GM19397 (cell line): ENCODE measurements at regions not wholly inside any gene's neighbourhood (a gene's known extent, or its start where the extent isn't known, plus 50 kb on each side); places are given as distances from the start of the nearest gene placed in this dataset.
"Not testable (repeated sequence)": the region's sequence is repeated elsewhere in the genome, so short reads cannot be mapped to it uniquely, and the experiment has no call there.

Experiments used
- ATAC-seq: cut with Tn5 transposase; IDR thresholded peaks from one replicate; pipeline ENCODE4 v1.9.1; 2021; ENCODE audit warnings: mild to moderate bottlenecking, moderate library complexity; ENCODE audit not compliant: unreplicated experiment

- no peak for ATAC-seq
Observed at GRCh38 chr2:51335087-51336058, 303.4 kb upstream of the NRXN1 start.

DNA sequence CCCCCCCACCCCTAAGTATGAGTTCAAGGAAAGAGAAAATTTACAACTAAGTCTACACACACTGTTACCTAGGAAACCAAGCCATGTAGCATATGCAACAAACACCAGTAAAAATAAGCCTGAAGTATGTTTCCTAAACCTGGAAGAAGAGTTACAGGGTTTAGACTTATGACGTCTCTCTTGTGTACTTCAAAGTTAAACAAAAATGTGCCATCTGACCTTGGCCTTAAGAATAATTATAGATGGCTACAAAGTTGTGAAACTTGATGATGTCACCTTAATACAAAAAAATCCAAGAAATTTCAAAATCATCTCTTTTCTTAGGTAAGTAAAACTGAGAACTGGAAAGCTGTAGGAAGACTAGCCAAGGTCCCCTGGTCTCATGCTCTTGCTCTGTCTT lies 297.6 kb upstream of the NRXN1 start:
- no peak for ATAC-seq

DNA sequence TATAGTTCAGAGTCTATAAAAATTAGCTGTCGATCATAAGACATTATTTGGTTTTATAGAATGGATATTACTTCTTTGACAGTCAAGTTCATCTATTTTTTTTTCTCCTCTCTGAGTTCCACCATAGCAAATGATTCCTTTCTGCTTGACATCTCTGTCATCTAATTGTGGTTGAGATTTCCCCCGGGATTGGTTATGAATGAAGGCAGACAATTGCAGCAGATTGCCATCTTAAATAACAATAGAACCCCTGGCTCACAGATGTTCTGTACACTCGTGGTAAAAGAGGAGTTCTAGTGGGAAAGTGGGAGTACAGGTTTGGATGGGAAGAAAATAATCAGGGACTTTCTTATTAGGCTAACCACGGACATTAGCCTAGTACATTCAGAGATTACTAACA lies 292.1 kb upstream of the NRXN1 start:
- ATAC-seq: no peak

- no peak for ATAC-seq
Observed at GRCh38 chr2:51322613-51323012, 290.7 kb upstream of the NRXN1 start.

DNA sequence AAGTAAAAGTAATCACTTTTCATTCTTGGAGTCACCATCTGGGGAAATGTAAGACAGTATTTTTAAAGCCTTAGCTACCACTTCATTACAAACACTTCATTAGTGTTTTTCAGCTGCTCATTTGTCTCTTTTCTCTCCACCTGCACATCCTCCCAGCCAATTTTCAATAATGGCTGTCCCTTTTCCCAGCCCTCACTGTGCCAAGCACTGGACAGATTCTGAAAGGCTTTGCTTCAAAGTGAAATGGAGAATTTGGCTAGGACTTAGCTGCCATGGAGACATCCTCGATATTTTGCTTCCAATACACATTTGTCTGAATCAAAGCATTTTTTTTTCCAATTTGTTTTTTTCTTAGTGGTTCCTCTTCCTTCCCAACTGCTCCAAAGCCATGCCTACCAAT lies 272.4 kb upstream of the NRXN1 start:
- ATAC-seq: no peak

DNA sequence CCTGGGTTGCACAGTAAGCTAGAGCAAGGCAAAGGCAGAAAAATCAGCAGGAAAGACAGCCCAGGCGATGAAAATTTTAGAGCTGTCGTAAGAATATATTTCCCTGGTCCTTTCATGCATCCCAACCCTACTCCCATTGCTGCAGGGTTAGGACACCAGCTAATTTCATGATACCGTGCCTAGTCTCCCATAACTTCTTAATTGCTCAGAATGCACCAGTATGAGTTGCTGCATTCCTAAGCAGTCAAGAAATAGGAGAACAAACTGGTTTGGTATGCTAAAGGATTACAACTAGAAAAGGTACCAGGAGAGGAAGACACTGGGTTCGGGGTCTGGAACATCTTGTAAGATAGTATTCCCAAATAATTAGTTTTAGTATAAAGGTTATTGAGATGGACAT lies 269.4 kb upstream of the NRXN1 start:
- ATAC-seq: no peak

DNA sequence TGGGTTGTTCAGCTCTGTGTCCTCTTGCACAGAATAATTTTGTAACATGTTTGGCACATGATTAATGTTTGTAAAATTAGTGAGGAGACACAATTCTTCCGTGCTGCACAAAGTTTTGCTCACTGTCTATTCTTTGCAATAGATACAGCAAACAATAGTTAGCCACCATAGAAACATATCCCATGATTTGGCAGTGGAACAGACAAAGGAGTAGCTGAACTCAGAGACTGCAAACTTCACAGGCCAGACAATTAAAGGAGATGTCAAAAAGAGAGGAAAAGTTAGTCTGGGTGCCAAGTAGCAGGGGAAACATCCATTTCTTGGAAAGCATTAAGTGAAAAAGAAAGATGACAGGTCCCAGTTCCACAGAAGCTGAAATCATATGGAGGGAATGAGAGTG lies 267.4 kb upstream of the NRXN1 start:
- ATAC-seq: no peak

GRCh38 chr2:51297488-51297887 lies 265.6 kb upstream of the NRXN1 start:
- no peak for ATAC-seq

- no peak for ATAC-seq
Observed at GRCh38 chr2:51293566-51294200, 261.8 kb upstream of the NRXN1 start.

DNA sequence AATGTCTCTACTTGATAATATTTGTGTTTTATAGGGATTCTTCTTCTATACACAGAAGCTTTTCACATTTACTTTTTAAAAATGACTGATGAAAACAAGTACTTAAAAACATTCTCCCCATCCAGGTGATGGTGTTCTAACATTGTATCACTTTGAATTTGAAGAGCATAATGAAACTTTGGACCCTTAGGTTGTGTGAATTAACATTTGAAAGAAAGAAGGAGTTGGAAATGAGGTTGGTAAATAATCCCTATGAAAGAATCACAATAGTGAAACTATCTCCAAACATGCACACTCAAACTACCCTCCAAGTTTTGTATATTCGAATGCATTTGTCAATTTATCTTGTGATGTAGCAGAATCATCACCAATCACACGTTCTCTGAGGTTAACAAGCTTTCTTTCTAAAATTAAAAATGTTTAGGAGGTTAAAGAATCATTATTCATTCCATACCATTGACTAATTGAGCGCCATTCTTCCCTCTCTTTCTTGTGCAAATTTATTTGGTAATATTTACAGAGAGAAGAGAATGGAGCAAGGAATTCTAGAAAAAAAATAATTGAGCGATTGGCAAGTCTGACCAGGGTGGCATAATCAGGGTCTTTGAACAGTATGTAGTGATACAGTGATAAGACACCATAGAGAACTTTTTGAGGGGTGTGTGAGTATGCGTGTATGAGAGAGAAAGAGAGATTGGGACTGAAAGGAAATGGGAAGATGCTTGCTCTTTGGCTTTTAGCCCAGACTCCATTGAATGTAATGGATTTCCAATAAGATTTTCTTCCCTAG lies 260.0 kb upstream of the NRXN1 start:
- ATAC-seq: no peak

- no peak for ATAC-seq
Observed at GRCh38 chr2:51290725-51291124, 258.8 kb upstream of the NRXN1 start.

- no peak for ATAC-seq
Observed at GRCh38 chr2:51289045-51289444, 257.1 kb upstream of the NRXN1 start.

DNA sequence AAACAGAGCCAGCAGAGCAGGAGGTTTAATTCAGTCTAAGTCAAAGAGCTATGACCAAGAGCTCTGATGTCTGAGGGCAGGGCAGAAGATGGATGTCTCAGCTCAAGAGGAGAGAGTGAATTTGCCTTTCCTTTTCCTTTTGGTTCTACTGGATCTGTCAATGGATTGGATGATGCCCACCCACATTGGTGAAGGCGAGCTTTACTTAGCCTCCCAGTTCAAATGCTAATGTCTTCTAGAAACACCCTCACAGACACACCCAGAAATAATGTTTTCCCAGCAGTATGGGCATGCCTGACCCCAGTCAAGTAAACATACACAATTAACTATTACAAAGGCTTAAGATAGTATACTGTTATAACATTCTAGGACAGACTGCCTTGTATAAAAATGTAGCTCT lies 236.3 kb upstream of the NRXN1 start:
- no peak for ATAC-seq

DNA sequence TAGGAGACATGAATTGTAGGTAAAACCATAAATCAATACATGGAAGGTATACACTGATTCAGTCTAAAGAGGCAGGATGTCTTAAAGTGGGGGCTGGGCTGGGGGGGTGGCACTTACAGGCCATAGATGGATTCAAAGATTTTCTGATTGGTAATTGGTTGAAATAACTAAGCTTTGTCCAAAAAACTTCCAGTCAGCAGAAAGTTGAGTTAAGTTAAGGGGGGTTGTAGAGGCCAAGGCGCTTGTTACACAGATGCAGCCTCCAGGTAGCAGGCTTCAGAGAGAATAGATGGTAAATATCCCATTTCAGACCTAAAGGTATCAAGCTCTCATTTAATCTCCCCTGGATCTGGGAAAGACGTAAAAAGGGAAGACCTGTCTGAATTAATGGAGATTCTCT lies 233.6 kb upstream of the NRXN1 start:
- ATAC-seq: no peak

GRCh38 chr2:51263951-51264350 lies 232.0 kb upstream of the NRXN1 start:
- ATAC-seq: no peak

DNA sequence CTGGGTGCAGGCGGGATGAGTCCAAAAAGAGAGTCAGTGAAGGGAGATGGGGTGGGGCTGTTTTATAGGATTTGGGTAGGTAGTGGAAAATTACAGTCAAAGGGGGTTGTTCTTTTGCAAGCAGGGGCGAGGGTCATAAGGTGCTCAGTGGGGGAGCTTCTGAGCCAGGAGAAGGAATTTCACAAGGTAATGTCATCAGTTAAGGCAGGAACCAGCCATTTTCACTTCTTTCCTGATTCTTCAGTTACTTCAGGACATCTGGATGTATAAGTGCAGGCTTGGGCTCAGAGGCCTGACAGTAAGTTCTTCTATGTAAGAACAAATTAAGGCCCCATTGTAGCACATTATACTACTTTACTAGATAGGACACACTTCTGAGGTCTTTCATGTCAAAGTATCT lies 231.2 kb upstream of the NRXN1 start:
- not testable (repeated sequence) for ATAC-seq

GRCh38 chr2:51258301-51258700 lies 226.4 kb upstream of the NRXN1 start:
- no peak for ATAC-seq

DNA sequence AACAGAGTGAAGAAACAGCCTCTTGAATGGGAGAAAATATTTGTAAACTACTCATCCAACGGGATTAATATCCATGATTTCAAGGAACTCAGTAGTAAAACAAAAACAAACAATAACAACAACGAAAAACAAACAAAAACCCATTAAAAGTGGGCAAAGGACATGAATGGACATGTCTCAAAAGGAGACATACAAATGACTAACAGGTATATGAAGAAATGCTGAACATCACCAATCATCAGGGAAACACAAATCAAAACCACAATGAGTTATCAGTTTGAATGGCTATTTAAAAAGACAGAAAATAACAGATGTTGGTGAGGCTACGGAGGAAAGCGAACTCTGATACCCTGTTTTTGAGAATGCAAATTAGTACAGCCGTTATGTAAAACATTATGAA lies 224.8 kb upstream of the NRXN1 start:
- ATAC-seq: no peak

DNA sequence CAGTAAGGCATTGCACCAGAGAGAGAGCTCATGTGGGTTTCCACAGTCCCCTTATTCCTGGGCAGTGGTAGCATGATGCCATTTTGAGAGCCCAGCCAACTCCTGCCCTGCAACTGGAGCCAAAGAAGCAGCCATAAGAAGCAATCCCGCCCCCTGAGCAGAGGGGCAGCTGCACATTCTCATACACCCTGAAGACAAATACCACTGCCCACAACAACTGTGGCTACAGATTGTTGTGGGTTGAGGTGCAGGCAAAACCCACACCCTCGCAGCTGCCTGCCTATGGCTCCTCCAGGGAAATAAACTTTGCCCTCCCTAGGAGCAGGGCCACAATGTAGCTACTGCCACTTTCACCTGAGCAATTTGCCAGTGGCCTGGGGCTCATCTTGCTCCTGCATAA lies 219.4 kb upstream of the NRXN1 start:
- no peak for ATAC-seq

GRCh38 chr2:51247252-51247805 lies 215.4 kb upstream of the NRXN1 start:
- ATAC-seq: no peak

DNA sequence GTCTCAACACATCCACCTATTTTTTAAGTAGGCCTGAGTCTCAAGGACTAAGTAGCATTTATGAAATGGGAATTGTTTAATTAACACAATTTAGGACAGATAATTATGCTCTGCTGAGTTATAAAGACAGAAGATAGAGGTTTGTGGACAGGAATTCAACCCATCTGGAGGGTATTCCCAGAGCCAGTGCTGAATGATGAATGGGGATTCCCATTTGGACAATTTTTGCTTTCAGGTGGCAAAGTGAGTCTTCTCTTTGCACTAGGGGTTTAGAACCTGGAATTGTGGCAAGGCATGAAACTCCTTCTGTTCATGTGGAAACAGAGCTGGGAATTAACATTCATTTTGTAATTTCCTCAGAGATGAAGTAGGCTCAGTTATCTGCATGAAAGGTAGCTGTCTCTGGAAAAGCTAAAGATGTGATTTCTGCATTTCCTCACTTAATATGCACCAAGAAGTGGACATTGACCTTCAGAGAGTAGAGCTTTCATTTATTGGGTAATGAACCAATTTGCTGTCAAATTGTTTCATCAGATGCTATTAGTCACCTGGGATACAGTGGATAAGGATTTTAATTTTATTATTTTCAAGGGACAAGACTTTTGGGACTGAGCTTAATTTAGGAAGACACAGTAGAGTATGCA lies 212.1 kb upstream of the NRXN1 start:
- ATAC-seq: no peak
